Uterus (tissue), 3 donors: ENCODE measurements at regions not wholly inside any gene's neighbourhood (a gene's known extent, or its start where the extent isn't known, plus 50 kb on each side); places are given as distances from the start of the nearest gene placed in this dataset.

Experiments
- DNase-seq, 2 donors: peaks; one replicate each; pipeline ENCODE4 v3.0.0-alpha.2; 2019 to 2020
- H3K27ac ChIP-seq, 2 donors: fragments of 200-600 bp; sonication (generic); 1 replicate in 1 of 2; 2 replicates in 1 of 2; pipeline ENCODE4 v1.5.1; 2016 to 2018
- H3K27me3 ChIP-seq, 2 donors: fragments of 200-600 bp; sonication (generic); one replicate each; pipeline ENCODE4 v1.5.1; 2018 to 2019; ENCODE audit warnings: control low read depth in 1 of 2
- H3K36me3 ChIP-seq, 2 donors: fragments of 200-600 bp; sonication (generic); one replicate each; pipeline ENCODE4 v1.5.1; 2019; ENCODE audit warnings: control low read depth in 1 of 2
- H3K4me1 ChIP-seq, 2 donors: fragments of 200-600 bp; sonication (generic); one replicate each; pipeline ENCODE4 v1.5.1; 2018 to 2019; ENCODE audit warnings: control low read depth in 1 of 2
- H3K4me3 ChIP-seq, 2 donors: fragments of 200-600 bp; sonication (generic); 1 replicate in 1 of 2; 2 replicates in 1 of 2; pipeline ENCODE4 v1.5.1; 2018 to 2019; ENCODE audit warnings: mild to moderate bottlenecking in 1 of 2
- H3K9me3 ChIP-seq, 2 donors: fragments of 200-600 bp; sonication (generic); one replicate each; pipeline ENCODE4 v1.5.1; 2019; ENCODE audit warnings: control low read depth in 1 of 2
- CTCF ChIP-seq, 4 experiments: fragments of 200-600 bp in 2 of 4; fragments of 450-650 bp in 2 of 4; sonication (generic) in 2 of 4; IDR thresholded peaks; one replicate each; pipeline ENCODE4 v1.5.1; 2016 to 2019; ENCODE audit warnings: antibody characterized with exemption in 4 of 4, mild to moderate bottlenecking in 2 of 4, moderate library complexity in 1 of 4
- POLR2A ChIP-seq, 2 donors: fragments of 450-650 bp; IDR thresholded peaks; one replicate each; pipeline ENCODE4 v1.6.1; 2016; ENCODE audit warnings: antibody characterized with exemption in 2 of 2, mild to moderate bottlenecking in 1 of 2, moderate library complexity in 1 of 2
- intact Hi-C: fragments of 100-400 bp; cut with DNase I; formaldehyde crosslinking; loops from one replicate; pipeline ENCODE4 v1.15.1; 2023; ENCODE audit warnings: low total_unique reads
- donor health status: DM: yes; HTN: yes; CAD: no.

- no peaks in the 10 kb centered on the region for H3K27me3 ChIP-seq
- no peak overlapping the region for H3K27ac ChIP-seq
- no peak for DNase-seq
- intact Hi-C loops, result no loop called here
- no peaks in the 10 kb centered on the region for H3K9me3 ChIP-seq
- no peaks in the 10 kb centered on the region for H3K36me3 ChIP-seq
- no peak for TF ChIP-seq POLR2A (IDR thresholded peaks at IDR 0.05)
- no peak for TF ChIP-seq CTCF (IDR thresholded peaks at IDR 0.05)
- H3K4me1 ChIP-seq, result no peaks in the 10 kb centered on the region
- no peak overlapping the region for H3K4me3 ChIP-seq
These were observed 555.6 kb upstream of the LARGE1 start for GRCh38 chr22:34475886-34476285.

GRCh38 chr22:34476762-34477161, 556.5 kb upstream of the LARGE1 start:
- TF ChIP-seq CTCF (IDR thresholded peaks at IDR 0.05) (no peak), POLR2A (IDR thresholded peaks at IDR 0.05) (no peak)
- no peak overlapping the region for H3K4me3 ChIP-seq
- no peak overlapping the region for H3K27ac ChIP-seq
- H3K9me3 ChIP-seq, result no peaks in the 10 kb centered on the region
- no peaks in the 10 kb centered on the region for H3K4me1 ChIP-seq
- H3K27me3 ChIP-seq, result no peaks in the 10 kb centered on the region
- intact Hi-C loops, result no loop called here
- DNase-seq, result no peak
- no peaks in the 10 kb centered on the region for H3K36me3 ChIP-seq

- Histone ChIP-seq H3K9me3 (no peaks in the 10 kb centered on the region), H3K27ac (no peak overlapping the region), H3K4me1 (no peaks in the 10 kb centered on the region), H3K27me3 (no peaks in the 10 kb centered on the region), H3K4me3 (no peak overlapping the region), H3K36me3 (no peaks in the 10 kb centered on the region)
- DNase-seq, result no peak
- intact Hi-C loops, result no loop called here
- no peak for TF ChIP-seq CTCF (IDR thresholded peaks at IDR 0.05)
- TF ChIP-seq POLR2A (IDR thresholded peaks at IDR 0.05), result no peak
These were observed 560.8 kb upstream of the LARGE1 start for GRCh38 chr22:34481090-34481489.

- Histone ChIP-seq H3K36me3 (no peaks in the 10 kb centered on the region), H3K4me3 (no peak overlapping the region), H3K27ac (no peak overlapping the region), H3K4me1 (no peaks in the 10 kb centered on the region), H3K9me3 (no peaks in the 10 kb centered on the region), H3K27me3 (no peaks in the 10 kb centered on the region)
- no peak for TF ChIP-seq CTCF (IDR thresholded peaks at IDR 0.05)
- no peak for TF ChIP-seq POLR2A (IDR thresholded peaks at IDR 0.05)
- intact Hi-C loops, result no loop called here
- DNase-seq, result no peak
These were observed 566.1 kb upstream of the LARGE1 start for GRCh38 chr22:34486381-34486780.

GRCh38 chr22:34489861-34490260, 569.6 kb upstream of the LARGE1 start:
- no peak overlapping the region for H3K4me3 ChIP-seq
- no peaks in the 10 kb centered on the region for H3K36me3 ChIP-seq
- no peak for TF ChIP-seq CTCF (IDR thresholded peaks at IDR 0.05)
- no peak for TF ChIP-seq POLR2A (IDR thresholded peaks at IDR 0.05)
- no peaks in the 10 kb centered on the region for H3K27me3 ChIP-seq
- H3K9me3 ChIP-seq, result no peaks in the 10 kb centered on the region
- no peak for DNase-seq
- no peak overlapping the region for H3K27ac ChIP-seq
- intact Hi-C loops, result no loop called here
- H3K4me1 ChIP-seq, result no peaks in the 10 kb centered on the region
